ENCODE measurements at regions not wholly inside any gene's neighbourhood (a gene's known extent, or its start where the extent isn't known, plus 50 kb on each side); places are given as distances from the start of the nearest gene placed in this dataset.
"Not testable (repeated sequence)": the region's sequence is repeated elsewhere in the genome, so short reads cannot be mapped to it uniquely, and the experiment has no call there.

DNA sequence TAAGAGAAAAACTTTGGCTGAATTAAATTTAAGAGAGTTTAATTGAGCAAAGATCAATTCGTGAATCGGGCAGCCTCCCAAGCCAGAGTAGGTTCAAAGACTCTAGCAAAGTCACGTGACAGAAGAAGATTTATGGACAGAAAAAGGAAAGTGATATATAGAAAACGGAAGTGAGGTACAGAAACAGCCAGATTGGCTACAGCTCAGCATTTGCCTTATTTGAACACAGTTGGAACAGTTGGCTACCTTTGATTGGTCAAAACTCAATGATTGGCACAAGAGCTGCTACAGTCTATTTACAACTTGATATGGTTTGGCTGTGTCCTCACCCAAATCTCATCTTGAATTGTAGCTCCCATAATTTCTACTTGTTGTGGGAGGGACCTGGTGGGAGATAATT, 102.6 kb downstream of the PLG start:
- DNase-seq, result no peak

DNA sequence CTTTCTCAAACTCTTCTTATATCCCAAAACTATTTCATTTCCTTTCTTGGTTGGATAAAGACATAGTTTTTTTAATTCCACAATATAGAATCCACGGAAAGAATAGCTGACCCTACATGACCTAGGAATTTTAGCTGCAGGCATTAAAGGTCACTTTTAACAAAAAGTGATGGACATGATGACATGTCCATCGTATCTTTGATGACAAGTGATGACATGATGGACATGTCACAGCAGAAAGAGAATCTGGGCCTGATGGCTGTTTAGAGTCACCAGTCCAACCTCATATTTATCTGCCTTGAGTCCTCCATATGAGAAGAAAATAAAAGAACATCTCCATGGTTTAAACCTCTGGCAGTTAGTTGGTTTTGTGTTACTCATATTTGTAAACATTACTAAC, 106.2 kb downstream of the PLG start:
- DNase-seq, result no peak

DNA sequence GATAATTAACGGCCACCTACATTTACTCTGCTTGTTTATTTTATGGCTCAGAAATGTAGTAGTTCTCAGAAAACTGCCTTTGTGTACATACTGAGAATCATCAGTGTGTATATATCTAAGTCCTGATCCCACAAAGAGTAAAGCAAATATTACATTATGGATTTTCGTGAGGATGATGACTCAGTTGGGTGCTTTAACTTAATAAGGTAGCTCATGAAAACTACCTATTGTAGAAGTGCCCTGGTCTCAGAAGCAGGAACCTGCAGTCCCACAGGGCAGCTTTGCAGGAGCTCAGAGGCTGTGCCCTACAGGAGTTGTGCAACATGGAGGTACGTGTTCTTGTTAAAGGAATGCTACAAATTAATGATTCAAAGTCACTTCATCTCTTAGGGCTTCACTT, 108.2 kb downstream of the PLG start:
- DNase-seq, result no peak

DNA sequence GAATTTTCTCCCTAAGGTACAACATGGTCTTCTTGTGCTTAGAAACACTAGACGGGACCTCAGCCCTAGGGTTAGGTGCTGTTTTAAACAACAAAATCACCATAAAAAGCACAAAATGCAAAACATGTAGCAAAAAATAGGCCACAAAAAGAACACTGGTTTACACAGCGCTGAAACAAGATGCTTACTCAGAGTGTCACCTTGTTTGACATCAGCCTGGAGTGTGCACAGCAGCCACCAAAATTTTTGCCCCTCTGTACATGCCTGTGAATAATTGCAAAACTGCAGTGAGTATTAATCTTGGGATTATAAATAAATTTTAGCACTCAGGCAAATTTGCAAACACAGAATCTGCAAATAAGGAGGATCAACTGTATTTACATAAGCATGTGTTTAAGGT, 110.1 kb downstream of the PLG start:
- DNase-seq, result no peak

DNA sequence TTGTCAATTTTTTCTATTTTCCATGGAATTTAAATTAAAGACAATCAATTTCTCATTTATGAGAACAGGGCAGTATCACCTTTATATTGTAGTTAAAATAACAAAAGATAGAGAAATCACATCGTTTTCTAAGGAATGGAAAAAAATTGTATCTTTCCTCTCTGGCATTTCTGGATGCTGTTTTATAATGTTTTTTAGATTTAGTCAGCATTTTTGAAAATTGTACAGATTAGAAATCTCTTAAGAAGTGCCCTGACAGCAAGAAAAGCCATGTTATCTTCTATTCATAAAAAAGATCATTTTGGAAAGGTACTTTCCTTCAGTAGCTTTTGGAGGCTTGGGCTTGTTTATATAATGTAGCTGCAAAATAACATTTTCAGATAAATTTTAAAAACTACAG, 116.9 kb downstream of the PLG start:
- no peak for DNase-seq

DNA sequence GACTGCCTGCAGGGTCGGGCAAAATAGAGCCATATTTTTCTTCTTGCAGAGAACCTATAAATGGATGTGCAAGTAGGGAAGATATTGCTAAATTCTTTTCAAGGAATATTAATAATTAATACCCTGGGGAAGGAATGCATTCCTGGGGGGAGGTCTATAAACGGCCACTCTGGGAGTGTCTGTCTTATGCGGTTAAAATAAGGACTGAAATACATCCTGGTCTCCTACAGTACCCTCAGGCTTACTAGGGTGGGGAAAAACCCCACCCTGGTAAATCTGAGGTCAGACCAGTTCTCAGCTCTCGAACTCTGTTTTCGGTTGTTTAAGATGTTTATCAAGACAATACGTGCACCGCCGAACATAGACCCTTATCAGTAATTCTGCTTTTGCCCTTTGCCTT, 118.6 kb downstream of the PLG start:
- not testable (repeated sequence) for DNase-seq

DNA sequence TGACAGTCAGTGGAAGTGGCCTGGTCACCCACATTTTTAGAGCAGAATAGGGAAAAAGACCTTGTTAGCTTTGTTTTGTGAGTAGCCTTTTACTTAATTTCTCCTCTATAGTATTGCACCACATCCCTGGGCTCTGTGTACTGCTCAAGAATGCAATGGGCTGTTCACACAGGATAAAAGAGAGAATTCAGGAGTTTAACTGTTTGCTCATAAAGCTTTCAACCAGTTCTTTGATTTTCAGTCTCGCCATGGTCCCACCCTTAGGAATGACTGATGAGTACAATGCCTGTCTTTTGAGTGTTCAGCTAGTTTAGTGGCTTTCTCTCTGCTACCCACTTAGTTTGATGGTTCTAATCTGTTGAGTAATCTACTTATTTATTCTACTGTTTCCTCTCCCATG, 129.7 kb downstream of the PLG start:
- no peak for DNase-seq

DNA sequence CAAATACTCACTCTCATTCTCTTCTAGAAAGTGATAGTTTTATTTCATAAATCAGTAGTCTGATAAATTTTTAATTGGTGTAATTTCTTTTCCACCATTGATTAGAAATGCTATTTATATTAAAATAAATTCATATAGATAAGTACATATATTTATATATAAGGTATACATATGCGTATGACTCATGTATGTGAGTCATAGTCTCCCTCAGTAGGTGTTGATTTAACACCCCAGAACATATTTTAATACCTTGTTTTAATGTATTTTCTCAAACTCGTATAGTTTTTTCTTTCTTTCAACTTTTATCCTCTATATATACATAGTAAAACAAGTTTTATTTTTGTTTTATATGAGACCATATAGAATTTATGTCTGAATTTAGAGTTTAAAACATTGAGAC, 130.4 kb downstream of the PLG start:
- DNase-seq, result no peak

DNA sequence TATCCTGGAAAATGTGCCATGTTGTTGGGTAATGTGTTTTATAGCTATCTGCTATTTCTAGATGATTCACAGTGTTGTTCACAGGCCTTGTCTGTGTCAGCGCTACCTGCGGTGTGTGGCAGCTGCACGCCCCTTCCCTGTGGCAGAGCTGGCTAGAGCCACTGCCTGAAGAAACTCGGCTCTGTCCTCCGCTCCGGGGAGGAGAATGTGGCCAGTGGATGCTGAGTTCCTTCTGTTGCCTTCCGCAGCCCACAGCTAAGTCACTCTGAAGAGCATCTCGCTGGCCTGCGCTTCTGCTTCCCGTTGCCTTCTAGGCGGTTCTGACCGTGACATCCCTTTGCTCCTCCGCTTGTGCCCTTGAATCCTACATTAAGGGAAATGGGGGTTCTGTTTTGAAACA, 135.1 kb downstream of the PLG start:
- no peak for DNase-seq

DNA sequence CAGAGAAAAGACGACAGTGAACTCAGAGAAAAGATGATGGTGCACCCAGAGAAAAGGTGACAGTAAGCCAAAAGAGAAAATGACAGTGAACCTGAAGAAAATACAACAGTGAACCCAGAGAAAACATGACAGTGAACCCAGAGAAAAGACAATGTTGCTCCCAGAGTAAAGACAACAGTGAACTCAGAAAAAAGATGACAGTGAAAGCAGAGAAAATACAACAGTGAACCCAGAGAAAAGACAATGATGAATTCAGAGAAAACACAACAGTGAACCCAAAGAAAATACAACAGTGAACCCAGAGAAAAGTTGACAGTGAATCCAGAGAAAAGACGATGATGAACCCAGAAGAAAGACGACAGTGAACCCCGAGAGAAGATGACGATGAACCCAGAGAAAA, 140.5 kb upstream of the MAP3K4 start:
- no peak for DNase-seq

DNA sequence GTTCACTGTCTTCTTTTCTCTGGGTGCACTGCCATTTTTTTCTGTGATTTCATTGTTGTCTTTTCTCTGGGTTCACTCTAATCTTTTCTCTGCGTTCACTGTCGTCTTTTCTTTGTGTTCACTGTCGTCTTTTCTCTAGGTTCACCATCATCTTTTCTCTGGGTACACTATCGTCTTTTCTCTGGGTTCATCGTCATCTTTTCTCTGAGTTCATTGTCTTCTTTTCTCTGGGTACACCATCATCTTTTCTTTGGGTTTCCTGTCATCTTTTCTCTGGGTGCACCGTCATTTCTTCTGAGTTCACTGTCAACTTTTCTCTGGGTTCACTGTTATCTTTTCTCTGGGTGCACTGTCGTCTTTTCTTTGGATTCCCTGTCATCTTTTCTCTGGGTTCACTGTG, 137.6 kb upstream of the MAP3K4 start:
- DNase-seq, result no peak

DNA sequence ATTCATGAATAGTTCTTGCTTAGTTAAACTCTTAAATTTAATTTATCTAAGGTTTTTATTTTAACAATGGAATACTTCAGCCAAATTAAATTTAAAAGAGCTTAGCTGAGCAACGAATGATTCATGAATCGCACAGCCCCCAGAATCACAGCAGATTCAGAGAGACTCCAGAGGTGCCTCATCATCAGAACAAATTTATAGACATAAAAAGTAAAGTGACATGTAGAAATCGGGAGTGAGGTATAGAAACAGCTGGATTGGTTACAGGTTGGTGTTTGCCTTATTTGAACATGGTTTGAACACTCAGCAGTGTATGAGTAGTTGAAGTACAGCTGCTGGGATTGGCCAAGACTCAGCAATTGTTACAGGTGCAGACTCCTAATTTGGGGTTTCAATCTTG, 132.7 kb upstream of the MAP3K4 start:
- no peak for DNase-seq

DNA sequence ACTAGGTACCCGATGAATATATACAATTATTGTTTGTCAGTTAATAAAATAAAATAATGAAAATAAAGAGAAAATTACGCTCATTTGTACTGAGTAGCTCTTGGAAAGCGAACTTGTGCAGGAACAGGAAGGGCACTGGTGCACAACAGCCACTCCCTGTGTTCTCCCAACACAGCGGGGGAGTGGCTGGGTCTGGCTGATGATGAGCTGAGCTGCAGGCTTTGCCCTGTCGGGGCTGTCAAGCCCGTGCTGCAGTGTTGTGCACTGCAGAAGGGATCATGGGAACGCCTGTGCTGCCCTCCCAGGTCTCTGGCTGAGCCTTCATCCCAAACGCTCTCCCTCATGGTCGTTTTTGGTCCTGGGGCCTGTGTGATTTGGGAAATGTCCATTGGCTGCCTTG, 131.7 kb upstream of the MAP3K4 start:
- no peak for DNase-seq

DNA sequence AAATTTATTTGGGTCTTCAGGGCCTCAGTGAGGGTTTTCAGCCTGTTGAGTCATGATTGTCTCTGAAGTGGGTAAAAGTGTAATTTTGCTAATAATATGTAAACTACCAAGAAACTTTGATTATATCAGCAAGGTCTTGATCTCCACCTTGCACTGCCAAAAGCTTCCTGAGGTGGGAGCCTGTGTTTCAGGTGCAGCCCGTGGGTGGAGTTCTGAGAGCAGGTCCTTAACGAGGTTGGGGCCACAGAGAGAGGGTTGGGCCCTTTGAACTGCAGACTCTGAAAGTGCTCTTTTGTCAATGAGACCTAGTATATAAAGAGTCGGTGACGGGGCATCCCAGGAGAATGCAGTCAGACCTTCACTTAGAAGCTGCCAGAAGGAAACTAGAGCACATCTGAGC, 129.7 kb upstream of the MAP3K4 start:
- DNase-seq, result no peak

DNA sequence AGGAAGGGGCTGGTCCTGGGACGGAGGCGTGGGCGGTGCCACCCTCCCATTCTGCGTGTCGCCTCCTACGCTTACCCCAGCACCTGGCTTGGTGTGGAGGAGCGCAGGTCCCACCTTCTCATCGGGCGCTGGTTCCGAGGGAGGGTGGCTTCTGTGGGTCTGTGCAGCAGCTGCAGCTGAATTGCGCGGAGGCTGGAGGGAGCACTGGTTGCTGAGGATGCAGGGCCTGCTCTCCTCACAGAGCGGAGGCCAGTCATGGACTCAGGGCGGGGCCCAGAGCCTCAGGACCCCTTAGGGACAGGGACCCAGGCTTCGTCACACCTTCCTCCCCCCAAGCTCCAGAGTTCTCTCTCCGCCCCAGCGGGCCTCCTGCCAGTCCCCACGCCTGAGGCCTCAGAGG, 127.8 kb upstream of the MAP3K4 start:
- DNase-seq, result no peak

DNA sequence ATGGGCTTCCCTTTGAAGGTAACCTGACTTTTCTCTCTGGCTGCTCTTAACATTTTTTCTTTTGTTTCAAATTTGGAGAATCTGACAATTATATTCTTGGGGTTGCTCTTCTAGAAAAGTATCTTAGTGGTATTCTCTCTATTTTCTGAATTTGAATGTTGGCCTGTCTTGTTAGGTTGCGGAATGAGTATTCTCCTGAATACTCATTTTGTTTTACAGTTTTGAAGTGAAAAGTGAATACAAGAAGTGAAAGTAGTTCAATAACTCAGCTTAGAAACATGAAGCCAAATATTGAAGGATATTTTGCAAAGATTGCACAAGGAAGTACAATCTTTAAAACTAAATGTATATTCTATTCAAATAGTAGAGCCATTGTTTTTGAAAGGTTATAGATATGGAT, 120.2 kb upstream of the MAP3K4 start:
- DNase-seq, result no peak

DNA sequence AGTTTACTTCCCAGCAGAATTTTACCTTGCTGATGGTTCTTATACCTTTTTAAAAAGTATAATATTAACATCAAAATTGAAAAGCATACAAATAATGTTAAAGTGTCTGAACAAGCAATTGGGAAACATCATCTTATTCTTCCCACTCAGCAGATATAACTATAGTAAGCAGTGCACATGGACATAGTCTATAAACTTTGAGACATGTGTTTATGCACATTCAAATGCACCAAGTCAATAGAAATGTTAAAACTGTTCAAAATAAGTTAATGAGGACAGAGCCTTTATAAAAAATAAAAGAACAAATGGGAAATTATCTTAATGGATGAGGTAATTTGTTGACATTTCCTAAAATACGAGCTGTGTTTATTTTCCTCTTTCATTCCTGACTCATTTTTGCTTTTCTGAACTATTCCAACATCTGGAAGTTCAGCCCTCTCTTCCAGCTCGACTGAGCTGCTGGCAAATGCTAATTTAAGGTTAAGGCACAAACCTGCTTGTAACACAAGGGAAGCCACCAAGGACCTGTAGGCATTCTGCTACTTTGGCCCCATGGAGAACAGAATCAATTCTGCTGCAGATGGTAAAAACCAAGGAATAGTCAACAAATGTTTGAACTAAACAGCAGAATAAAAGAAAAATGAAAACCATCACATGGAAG, 110.3 kb upstream of the MAP3K4 start:
- DNase-seq, result no peak

DNA sequence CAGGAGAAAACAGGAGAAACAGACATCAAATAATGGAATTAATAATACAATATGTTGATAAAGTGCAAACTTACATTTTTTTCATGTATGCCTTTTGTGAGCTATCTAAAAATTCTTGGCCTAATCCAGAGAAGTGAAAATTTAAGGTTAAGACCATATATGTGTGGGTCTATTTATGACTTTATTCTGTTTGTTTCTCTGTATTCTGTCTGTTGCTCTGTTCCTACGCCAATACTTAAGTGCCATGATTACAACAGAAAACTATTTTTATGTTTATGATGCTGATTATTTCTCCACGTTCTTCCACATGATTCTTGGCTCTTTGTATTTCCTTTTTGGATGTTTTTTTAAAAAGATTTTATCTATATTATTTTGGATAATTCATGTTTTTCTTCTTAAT, 109.6 kb upstream of the MAP3K4 start:
- no peak for DNase-seq

DNA sequence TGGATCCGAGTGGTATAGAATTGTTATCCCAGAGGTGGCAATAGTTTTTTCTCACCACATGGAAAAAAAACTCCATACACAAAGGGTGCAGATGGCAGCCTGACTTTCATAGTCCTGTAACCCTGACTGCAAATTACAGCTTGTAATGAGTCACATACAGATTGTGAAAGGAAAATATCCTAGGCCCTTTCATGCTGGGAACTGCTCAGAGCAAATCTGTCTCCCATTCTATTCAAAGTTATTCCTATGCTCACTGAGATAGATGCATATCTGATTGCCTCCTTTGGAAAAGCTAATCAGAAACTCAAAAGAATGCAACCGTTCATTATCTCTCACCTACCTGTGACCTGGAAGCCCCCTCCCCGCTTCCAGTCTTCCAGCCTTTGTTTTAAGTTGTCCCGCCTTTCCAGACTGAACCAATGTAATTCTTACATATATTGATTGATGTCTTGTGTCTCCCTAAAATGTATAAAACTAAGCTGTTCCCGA, 108.7 kb upstream of the MAP3K4 start:
- DNase-seq, result no peak

DNA sequence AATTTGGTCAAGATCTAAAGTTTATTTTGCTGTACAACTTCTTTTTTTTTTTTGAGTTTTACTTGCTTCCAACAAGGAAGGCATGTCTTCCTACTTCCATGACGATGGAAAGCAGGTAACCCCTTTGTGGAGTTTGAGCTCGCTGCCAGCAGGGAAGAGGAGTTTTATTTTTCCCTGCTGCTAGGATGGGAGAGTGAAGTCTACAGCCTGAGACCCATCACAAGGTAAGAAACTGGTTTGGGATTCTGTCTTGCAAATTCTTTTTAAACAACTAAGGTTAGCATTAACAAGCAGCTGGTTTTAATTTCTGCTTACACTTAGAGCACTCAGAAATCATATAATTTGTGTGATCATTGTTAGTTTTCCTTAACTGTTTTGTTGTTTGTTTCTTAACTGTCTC, 108.0 kb upstream of the MAP3K4 start:
- DNase-seq, result no peak

DNA sequence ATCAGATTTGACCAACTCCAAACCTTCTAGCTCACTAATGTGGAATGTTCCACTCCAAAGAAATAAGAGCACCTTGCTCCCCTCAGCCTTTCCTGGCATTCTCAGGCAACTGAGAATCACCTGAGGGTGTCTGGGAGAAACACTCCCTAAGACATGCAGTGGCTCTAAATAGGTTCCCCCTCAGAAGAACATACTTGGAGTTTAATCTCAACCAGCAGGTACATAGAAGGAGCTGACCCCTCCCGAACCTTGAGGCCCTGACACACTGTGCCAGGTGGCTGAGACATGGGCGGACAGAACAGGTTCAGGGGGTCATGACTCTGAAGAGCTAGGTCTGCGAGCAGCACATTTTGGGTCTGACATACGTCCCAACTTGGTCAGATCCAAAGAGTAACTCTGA, 107.6 kb upstream of the MAP3K4 start:
- DNase-seq, result no peak

DNA sequence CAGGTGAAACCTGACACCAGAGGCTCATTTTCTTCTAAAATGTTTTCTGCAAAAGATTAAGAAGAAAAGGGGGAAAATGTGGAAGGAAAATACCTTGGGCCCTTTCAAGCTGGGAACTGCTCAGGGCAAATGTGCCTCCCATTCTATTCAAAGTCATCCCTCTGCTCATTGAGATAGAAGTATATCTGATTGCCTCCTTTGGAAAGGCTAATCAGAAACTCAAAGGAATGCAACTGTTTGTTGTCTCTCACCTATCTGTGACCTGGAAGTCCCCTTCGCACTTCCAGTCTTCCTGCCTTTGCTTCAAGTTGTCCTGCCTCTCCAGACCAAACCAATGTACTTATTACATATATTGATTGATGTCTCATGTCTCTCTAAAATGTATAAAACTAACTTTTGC, 102.4 kb upstream of the MAP3K4 start:
- DNase-seq, result not testable (repeated sequence)

DNA sequence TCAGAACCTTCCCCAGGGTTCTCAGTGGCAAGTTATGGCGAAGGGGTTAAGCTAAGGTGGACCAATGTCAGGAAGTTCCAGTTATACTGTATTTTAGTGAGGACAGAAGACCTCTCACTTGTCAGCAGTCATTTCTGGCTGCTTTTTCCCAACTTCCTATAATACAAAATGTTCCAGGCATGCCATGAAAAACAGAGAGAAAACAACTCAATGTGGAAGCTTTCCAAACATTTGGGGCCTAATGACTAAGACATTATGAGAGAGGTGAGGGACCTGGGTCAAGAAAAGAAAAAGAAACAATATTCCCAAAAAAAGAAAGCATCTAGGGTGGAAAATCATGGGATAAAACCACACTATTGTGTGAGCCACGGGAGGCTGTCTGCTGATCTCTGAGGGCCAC, 99.9 kb upstream of the MAP3K4 start:
- no peak for DNase-seq

DNA sequence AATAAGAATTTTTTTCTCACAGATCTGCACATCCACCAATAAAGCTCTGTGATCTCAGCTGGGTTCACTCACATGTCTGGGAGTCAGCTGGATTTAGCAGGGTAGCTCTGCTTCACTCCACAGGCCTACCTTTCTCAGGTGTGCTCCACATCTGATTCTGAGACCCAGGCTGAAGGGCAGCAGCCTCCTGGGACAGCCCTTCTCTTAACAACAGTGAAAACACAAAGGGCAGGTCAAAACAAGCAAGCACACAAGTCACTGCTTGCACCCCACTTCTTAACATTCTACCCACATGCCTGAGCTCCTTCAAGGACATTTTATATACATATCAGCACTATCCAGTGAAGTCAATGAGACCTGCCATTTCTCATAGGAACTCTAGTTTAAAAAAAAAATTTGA, 96.0 kb upstream of the MAP3K4 start:
- DNase-seq, result no peak

Measured in muscle of arm (tissue), 1 donor.